HepG2 (cell line): ENCODE measurements at regions not wholly inside any gene's neighbourhood (a gene's known extent, or its start where the extent isn't known, plus 50 kb on each side); places are given as distances from the start of the nearest gene placed in this dataset.

ENCODE experiments used
- ATAC-seq: fragments of 200-7000 bp; cut with Tn5 transposase; 3 replicates; pipeline ENCODE4 v1.9.1; 2020; ENCODE audit warnings: mild to moderate bottlenecking, moderate library complexity
- BruUV-seq: library from RNA; stranded (reverse); fragments of 400-500 nt; replicated peaks from 2 replicates; lab custom pipeline; 2021; lab: Mats Ljungman, UMichigan
- CTCF ChIA-PET: fragments of 300-600 bp; formaldehyde crosslinking; extraction: SDS; loops from one replicate; lab custom pipeline; 2021; ENCODE audit warnings: low total read pairs, inconsistent platforms, low intra/inter-chr PET ratio; lab: Yijun Ruan, JAX
- POLR2A ChIA-PET: fragments of 350-600 bp; sonication (Branson Sonifier 250); formaldehyde crosslinking; loops from one replicate; lab custom pipeline; 2020; ENCODE audit warnings: antibody characterized with exemption, inconsistent platforms; lab: Yijun Ruan, JAX
- DNase-seq: peaks from one replicate; pipeline ENCODE4 v3.0.0-alpha.2; 2015; ENCODE audit warnings: low spot score
- FAIRE-seq: peaks from 3 replicates; lab custom pipeline; 2011; peaks lifted over from hg19 to GRCh38; lab: Jason Lieb, UNC
- H2AFZ ChIP-seq: one replicate; pipeline ENCODE4 v1.6.1; 2011; ENCODE audit warnings: low read length, inconsistent platforms
- H3K27ac ChIP-seq: fragments of 300-600 bp; 3 replicates; pipeline ENCODE4 v1.8.0; 2011; ENCODE audit warnings: mixed run types, mild to moderate bottlenecking, mixed read lengths, low read length, inconsistent platforms; ENCODE audit not compliant: insufficient read depth; ENCODE audit errors: extremely low read length
- H3K27me3 ChIP-seq, 2 experiments: fragments of 200-600 bp in 1 of 2; 2 replicates in 1 of 2; 3 replicates in 1 of 2; pipeline versions ENCODE4 v1.6.0 to v1.8.0; 2011; ENCODE audit warnings: low read length in 2 of 2, mild to moderate bottlenecking in 2 of 2, moderate library complexity in 2 of 2, inconsistent platforms in 1 of 2; ENCODE audit not compliant: insufficient read depth in 2 of 2, control insufficient read depth in 1 of 2
- H3K36me3 ChIP-seq, 2 experiments: fragments of 200-600 bp in 1 of 2; replicated peaks in 1 of 2; 2 replicates in 1 of 2; 3 replicates in 1 of 2; pipeline versions ENCODE4 v1.5.1 to v1.8.0; 2011; ENCODE audit warnings: low read length in 2 of 2, inconsistent platforms in 1 of 2; ENCODE audit not compliant: insufficient read depth in 2 of 2, control insufficient read depth in 1 of 2
- H3K4me1 ChIP-seq: 2 replicates; pipeline ENCODE4 v1.5.1; 2012; ENCODE audit warnings: low read length, inconsistent platforms; ENCODE audit not compliant: insufficient read depth
- H3K4me2 ChIP-seq: 2 replicates; pipeline ENCODE4 v1.6.0; 2011; ENCODE audit warnings: low read depth, low read length, inconsistent platforms
- H3K4me3 ChIP-seq, 3 experiments: fragments of 200-600 bp in 1 of 3; sonication (generic), shearing (Covaris generic) in 1 of 3; replicated peaks in 1 of 3; 2 replicates each; pipeline ENCODE4 v1.5.1; 2011 to 2016; ENCODE audit warnings: low read length in 3 of 3, inconsistent platforms in 2 of 3, low read depth in 2 of 3, mild to moderate bottlenecking in 2 of 3, control low read depth in 1 of 3, mixed read lengths in 1 of 3; ENCODE audit not compliant: insufficient read depth in 1 of 3
- H3K79me2 ChIP-seq: one replicate; pipeline ENCODE4 v1.6.1; 2011; ENCODE audit warnings: low read length, inconsistent platforms; ENCODE audit not compliant: insufficient read depth
- H3K9ac ChIP-seq: 2 replicates; pipeline ENCODE4 v1.6.0; 2011; ENCODE audit warnings: mild to moderate bottlenecking, low read depth, low read length, inconsistent platforms; ENCODE audit not compliant: insufficient read depth
- H3K9me3 ChIP-seq: 2 replicates; pipeline ENCODE4 v1.5.1; 2012; ENCODE audit warnings: mild to moderate bottlenecking, low read length
- H4K20me1 ChIP-seq: 2 replicates; pipeline ENCODE4 v1.6.0; 2011; ENCODE audit warnings: inconsistent platforms, mild to moderate bottlenecking, low read length, moderate library complexity; ENCODE audit not compliant: insufficient read depth
- KLF6 ChIP-seq: IDR thresholded peaks from 2 replicates; pipeline ENCODE4 v1.8.0; 2016; ENCODE audit warnings: missing biosample characterization, missing genetic modification reagents
- PRDM10 ChIP-seq: sonication (generic); formaldehyde crosslinking; IDR thresholded peaks from 2 replicates; pipeline ENCODE4 v1.4.0; 2020; ENCODE audit warnings: low read depth, missing genetic modification reagents
- RFX5 ChIP-seq: IDR thresholded peaks from 2 replicates; pipeline ENCODE4 v1.6.1; 2011; ENCODE audit warnings: low read depth, low read length, improper control_type of control experiment
- RNF2 ChIP-seq: fragments of 450-650 bp; conservative IDR thresholded peaks from 2 replicates; pipeline ENCODE4 v1.6.1; 2016; ENCODE audit warnings: low read depth
- ZNF224 ChIP-seq: sonication (generic); formaldehyde crosslinking; IDR thresholded peaks from 2 replicates; pipeline ENCODE4 v1.5.0; 2020; ENCODE audit warnings: mild to moderate bottlenecking, missing genetic modification reagents
- ZNF629 ChIP-seq: sonication (generic); formaldehyde crosslinking; conservative IDR thresholded peaks from 2 replicates; pipeline ENCODE4 v1.5.0; 2020; ENCODE audit warnings: missing genetic modification reagents
- in situ Hi-C: cut with HindIII; loops from 2 replicates; pipeline ENCODE4 v1.10.0; 2017; ENCODE audit warnings: low pct_unique_long_range_greater_than_20kb; ENCODE audit not compliant: extremely low pct_ligation_motif_present
- intact Hi-C: fragments of 100-400 bp; cut with micrococcal nuclease; formaldehyde crosslinking; loops from one replicate; pipeline ENCODE4 v1.10.0; 2022; ENCODE audit not compliant: unreplicated experiment

DNA sequence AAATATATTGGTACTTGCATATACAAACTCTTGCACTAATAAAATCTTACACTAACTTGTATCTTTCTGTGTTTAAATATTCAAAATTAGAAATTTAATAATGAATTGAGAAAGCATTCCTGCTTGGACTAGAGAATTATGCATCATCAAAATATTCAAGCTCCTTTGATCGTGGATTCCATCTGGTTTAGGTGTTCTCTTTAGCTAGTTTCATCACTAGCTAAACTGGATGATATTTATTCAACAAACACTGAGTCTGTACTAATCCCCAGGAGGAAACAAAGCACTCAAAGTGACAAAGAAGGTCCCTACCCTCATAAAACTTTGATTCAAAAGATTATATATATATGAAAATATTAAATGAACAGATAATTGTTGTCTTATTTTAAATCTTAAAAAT is 1360.9 kb upstream of the ALCAM start (continued):
- TF ChIP-seq PRDM10 (CRISPR knock-in tag): no peak
- TF ChIP-seq RFX5: no peak
- TF ChIP-seq RNF2: no peak
- TF ChIP-seq ZNF629 (CRISPR knock-in tag): no peak
- no peak for TF ChIP-seq KLF6 (CRISPR knock-in tag)

DNA sequence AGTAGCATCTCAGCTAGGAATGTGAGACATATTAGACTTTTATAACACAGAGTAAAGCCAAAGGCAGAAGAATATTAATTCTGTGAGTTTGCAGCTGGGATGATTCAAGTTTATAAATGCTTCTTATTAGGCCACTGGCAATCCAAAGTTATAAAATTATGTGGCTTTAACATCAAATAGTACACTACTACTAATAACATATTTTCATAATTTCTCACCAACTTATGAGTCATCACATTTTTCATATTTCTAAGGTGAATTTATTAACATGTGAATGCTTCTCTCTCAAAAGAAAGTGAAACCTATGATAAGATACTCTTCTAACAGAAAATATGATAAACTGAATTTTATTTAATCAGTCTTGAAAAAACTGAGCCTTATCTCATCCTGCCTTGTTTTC is 1348.2 kb upstream of the ALCAM start:
- no peaks in the 10 kb centered on the region for H3K79me2 ChIP-seq
- ChIA-PET CTCF (no interaction called here), POLR2A (no interaction called here)
- ATAC-seq (no peak), FAIRE-seq (no peak), DNase-seq (no peak)
- no TSS peak for BruUV-seq
- H3K36me3 ChIP-seq: no peaks in the 10 kb centered on the region
- no peak for TF ChIP-seq ZNF224 (CRISPR knock-in tag)
- H3K27me3 ChIP-seq: no peaks in the 10 kb centered on the region
- H3K27ac ChIP-seq: no peak overlapping the region
- H3K4me2 ChIP-seq: no peak overlapping the region
- no peak overlapping the region for H3K9ac ChIP-seq
- H4K20me1 ChIP-seq: no peaks in the 10 kb centered on the region
- no peaks in the 10 kb centered on the region for H3K9me3 ChIP-seq
- H3K4me3 ChIP-seq: no peak overlapping the region
- intact Hi-C loops (no loop called here), in situ Hi-C loops (no loop called here)
- no peak overlapping the region for H2AFZ ChIP-seq
- H3K4me1 ChIP-seq: no peaks in the 10 kb centered on the region
